ENCODE measurements at regions not wholly inside any gene's neighbourhood (a gene's known extent, or its start where the extent isn't known, plus 50 kb on each side); places are given as distances from the start of the nearest gene placed in this dataset.
A peak's percentile ranks its signal among the peaks of the same experiment; 100 is the strongest.
"Not testable (repeated sequence)": the region's sequence is repeated elsewhere in the genome, so short reads cannot be mapped to it uniquely, and the experiment has no call there.

DNA sequence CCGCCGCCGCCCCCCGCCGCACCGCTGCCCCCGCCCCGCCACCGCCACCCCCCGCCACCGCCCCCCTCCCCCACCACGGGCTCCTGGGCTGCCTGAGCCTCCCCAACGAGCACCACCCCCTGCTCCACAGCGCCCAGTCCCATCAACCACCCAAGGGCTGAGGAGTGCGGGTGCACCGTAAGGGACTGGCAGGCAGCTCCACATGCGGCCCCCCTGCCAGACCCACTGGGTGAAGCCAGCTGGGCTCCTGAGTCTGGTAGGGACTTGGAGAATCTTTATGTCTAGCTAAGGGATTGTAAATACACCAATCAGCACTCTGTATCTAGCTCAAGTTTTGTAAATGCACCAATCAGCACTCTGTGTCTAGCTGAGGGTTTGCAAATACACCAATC lies 76.7 kb downstream of the GADD45G start:
- not testable (repeated sequence) for H3K27me3 Mint-ChIP-seq, H3K9me3 Mint-ChIP-seq, H3K36me3 Mint-ChIP-seq, H3K4me1 Mint-ChIP-seq, H3K27ac Mint-ChIP-seq, H3K4me3 Mint-ChIP-seq

DNA sequence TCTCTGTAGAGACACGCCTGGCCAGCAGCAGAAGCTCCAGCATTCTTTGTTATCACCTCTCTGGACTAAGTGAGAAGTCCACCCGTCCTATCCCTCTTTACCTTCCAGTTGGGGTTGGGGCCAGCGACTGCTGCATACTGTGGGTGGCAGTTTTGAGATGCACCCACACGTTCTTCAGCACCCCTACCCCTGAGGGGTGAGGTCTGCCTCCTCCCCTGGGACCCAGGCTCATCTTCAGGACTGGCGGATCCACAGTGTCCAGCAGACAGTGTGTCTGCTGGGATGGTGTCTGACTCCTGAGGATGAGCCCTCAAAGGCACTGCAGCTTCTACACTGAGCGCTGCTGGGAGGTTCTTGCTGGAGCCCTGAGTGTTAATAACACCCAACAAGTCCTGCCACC lies 78.8 kb downstream of the GADD45G start:
- Mint-ChIP-seq H3K4me3 (no peak overlapping the region), H3K4me1 (peaks cover 5% of the 10 kb centered on the region), H3K9me3 (no peaks in the 10 kb centered on the region), H3K27ac (no peak overlapping the region), H3K36me3 (no peaks in the 10 kb centered on the region), H3K27me3 (no peaks in the 10 kb centered on the region)

DNA sequence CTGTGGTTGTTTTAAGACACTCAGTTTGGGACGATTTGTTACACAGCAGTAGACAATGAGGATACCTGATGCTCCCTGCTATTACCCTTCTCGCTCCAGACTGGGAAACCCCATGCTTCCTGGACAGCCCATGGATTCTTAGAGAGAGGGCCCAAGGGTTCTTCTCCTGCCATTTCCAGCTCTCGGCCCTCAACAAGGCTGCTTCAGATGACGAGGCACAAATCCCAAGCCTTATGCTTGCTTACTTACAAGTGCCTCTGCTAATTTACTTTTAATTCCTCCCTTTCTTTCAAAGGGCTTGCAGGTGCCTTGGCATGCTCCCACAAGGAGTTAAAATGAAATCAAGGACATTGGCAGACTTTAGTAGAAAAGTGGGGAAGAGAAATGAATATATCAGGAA lies 79.4 kb downstream of the GADD45G start:
- no peaks in the 10 kb centered on the region for H3K27me3 Mint-ChIP-seq
- no peaks in the 10 kb centered on the region for H3K36me3 Mint-ChIP-seq
- H3K4me3 Mint-ChIP-seq = no peak overlapping the region
- H3K4me1 Mint-ChIP-seq = peaks cover 5% of the 10 kb centered on the region
- H3K27ac Mint-ChIP-seq = no peak overlapping the region
- no peaks in the 10 kb centered on the region for H3K9me3 Mint-ChIP-seq

DNA sequence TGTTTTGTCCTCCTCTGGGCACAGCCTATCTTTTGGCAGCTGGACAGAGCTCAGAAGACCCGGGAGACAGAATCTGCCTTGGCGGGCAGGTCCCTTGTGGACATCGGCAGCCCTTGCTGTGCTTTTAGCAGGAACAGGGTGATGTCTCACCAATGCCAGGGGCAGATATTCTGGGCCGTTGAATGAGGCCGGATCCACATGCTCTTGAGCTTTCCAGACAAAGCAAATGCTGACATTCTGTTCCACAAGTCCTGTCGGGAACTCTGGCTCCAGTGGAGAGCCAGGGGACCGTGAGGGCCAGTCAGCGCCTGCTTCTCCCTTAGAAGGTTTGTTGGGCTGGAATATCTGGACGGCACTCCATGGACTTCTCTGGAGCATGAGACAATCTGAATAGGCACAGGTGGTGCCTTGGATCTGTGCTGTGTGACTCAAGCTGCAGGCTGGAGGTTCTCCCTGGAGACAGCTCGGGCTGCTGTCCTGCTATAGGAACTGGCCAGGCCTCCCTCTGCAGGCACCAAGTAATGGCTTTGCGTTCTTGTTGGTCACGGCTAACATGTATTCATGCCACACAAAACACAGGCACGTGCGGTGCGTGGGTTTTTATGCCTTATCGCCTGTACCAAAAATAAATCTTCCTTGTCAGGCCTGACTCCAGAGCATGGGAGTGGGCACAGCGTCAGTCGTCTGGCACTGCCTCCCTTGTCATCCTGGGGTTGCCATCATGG lies 80.3 kb downstream of the GADD45G start:
- H3K9me3 Mint-ChIP-seq = no peaks in the 10 kb centered on the region
- no peaks in the 10 kb centered on the region for H3K27me3 Mint-ChIP-seq
- H3K27ac Mint-ChIP-seq = no peak overlapping the region
- no peaks in the 10 kb centered on the region for H3K36me3 Mint-ChIP-seq
- no peak overlapping the region for H3K4me3 Mint-ChIP-seq
- H3K4me1 Mint-ChIP-seq = peaks cover 5% of the 10 kb centered on the region

DNA sequence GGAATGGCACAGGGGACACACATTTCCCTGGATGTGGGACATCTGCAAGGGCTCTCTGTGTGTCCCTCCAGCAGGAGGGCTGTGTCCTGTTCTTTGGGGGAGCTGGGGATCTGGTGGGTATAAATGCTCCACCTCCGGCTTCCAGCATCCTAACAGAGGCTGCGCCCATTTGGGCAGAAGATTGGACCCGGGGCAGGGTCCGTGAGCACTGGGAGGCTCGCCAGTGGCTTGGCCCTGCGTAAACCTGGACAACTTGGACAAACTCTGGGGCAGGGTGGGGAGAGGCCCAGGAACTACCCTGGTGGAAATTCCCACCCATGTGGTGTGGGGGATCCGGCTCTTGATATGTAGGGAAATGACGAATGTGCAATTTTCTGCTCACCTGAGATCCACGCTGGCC lies 80.9 kb downstream of the GADD45G start:
- Mint-ChIP-seq H3K4me1 (peaks cover 4% of the 10 kb centered on the region), H3K27ac (no peak overlapping the region), H3K36me3 (no peaks in the 10 kb centered on the region), H3K27me3 (no peaks in the 10 kb centered on the region), H3K4me3 (no peak overlapping the region), H3K9me3 (no peaks in the 10 kb centered on the region)

DNA sequence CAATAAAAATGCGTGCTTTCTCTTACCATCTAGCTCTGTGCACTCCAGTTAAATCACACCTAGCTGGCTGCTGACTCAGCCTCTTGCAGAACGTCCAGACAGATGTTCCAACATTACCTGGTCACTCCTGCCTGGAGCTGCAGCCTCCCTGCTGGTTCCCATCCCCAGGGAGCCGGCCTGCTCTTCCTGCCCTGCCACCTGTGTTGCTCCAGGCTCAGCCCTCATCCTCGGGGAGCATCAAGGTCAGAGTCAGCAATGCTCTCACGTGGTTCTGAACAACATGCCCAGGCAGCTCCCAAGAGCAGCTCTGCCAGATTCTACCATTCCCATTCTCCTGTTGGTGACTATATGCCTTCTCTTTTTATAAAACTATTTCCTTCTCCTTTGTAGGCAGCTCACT lies 81.3 kb downstream of the GADD45G start:
- Mint-ChIP-seq H3K27ac (peak overlapping the region; percentile 64), H3K9me3 (no peaks in the 10 kb centered on the region)

DNA sequence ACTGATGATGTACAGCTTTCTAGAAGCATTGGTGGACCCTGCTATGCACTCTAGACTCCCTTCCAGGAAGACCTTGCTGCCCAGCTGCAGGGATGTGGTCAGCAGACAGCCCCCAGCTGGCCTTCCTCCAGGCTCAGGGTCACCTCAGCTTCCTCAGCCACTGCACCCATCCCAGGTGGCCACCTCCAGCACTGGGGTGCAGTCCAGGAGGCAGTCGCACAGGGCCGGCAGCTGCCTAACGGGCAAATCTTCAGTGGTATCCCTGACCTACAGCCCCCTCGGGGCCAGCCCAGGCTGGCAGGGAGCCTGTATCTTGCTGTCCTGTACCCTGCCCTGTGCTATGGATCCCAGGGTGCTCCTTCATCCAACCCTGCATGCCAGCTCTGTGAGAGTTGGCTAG lies 81.8 kb downstream of the GADD45G start:
- Mint-ChIP-seq H3K4me1 (peaks cover 11% of the 10 kb centered on the region), H3K36me3 (no peaks in the 10 kb centered on the region), H3K27ac (no peak overlapping the region), H3K27me3 (no peaks in the 10 kb centered on the region), H3K9me3 (no peaks in the 10 kb centered on the region), H3K4me3 (no peak overlapping the region)

More for the DNA sequence above, 81.3 kb downstream of the GADD45G start:
- H3K4me1 Mint-ChIP-seq = peaks cover 8% of the 10 kb centered on the region
- H3K27me3 Mint-ChIP-seq = no peaks in the 10 kb centered on the region
- no peaks in the 10 kb centered on the region for H3K36me3 Mint-ChIP-seq
- H3K4me3 Mint-ChIP-seq = no peak overlapping the region

DNA sequence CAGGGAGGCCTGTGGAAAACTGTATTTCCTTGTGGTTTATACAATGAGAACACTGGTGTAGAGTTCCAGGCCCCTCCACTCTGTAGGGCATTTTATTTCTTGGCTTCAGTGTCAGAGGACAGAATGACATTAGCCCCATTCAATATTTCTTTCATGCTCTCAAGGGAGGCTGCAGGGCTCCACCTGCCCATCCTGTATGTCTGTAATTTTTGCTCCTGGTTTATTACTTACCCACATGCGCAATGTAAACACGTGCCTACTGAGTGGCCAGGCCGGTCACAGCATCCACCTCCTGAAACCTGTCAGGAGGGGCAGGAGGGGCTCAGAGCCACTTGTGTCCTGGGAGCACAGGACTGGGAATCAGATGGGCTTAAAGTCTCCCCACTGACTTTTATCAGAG lies 82.4 kb downstream of the GADD45G start:
- Mint-ChIP-seq H3K27me3 (no peaks in the 10 kb centered on the region), H3K27ac (no peak overlapping the region), H3K4me3 (no peak overlapping the region), H3K9me3 (no peaks in the 10 kb centered on the region), H3K4me1 (peaks cover 17% of the 10 kb centered on the region), H3K36me3 (no peaks in the 10 kb centered on the region)

DNA sequence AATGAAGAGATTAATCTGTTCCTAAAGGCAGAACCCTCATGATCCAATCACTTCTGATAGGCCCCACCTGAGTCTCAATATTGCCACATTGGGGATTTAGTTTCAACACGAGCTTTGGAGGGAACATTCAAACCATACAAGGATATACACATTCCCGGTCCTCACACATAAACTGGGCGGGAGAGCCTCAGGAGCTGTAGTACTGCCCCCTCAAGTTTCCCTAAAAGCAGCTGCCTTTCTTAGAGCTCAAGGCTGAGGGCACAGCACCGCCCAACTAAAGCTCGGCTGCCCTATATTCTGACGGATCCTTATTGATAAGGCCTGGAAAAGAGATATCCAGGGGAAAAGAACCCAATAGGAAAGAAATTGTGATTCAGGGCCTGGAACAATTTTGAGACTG lies 83.0 kb downstream of the GADD45G start:
- Mint-ChIP-seq H3K27ac (no peak overlapping the region), H3K4me1 (peaks cover 17% of the 10 kb centered on the region), H3K36me3 (no peaks in the 10 kb centered on the region), H3K27me3 (no peaks in the 10 kb centered on the region), H3K4me3 (no peak overlapping the region), H3K9me3 (no peaks in the 10 kb centered on the region)

DNA sequence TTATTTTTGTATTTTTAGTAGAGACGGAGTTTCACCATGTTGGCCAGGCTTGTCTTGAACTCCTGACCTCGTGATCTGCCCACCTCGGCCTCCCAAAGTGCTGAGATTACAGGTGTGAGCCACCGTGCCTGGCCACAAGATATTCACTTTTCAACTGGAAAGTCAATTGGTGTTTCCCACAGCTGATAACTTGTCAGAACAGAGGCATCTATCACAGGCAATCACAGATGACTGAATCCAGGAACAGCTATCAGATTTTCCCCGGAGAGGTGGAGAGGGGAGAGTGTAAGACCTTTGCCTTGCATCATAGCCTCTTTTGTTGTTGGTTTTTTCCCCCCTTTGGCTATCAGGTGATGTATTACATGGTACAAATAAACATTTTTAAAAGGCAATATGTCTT lies 84.5 kb downstream of the GADD45G start:
- not testable (repeated sequence) for H3K9me3 Mint-ChIP-seq, H3K36me3 Mint-ChIP-seq, H3K4me3 Mint-ChIP-seq, H3K27me3 Mint-ChIP-seq, H3K27ac Mint-ChIP-seq
- peaks cover 17% of the 10 kb centered on the region for H3K4me1 Mint-ChIP-seq

DNA sequence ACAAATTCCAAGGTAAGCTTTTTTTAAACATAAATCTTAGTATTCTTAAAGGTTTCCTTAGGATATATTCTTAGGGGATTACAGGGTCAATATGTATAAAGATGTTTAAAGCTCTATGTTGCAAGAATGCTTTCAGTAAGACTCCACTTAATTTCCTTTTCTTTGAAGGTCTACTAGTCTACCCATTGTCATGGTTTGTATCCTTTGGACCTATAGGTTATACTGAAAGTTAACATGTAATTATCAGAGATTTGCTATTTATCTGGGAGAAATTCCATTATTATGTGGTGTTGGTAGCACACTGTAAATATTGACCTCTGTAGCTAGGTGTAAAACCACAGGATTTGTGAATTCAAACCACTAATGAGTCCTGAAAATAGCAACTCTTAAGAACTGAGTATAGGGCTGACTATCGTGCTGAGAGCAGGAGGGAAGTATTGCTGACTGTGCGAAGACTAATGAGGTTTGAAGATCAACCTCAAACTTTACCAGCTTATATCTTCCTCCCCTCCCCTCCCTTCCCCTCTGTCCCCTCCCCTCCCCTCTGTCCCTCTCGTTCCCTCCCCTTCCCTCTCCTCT lies 85.6 kb downstream of the GADD45G start:
- Mint-ChIP-seq H3K4me1 (peaks cover 17% of the 10 kb centered on the region), H3K27ac (no peak overlapping the region), H3K4me3 (no peak overlapping the region), H3K9me3 (no peaks in the 10 kb centered on the region), H3K36me3 (no peaks in the 10 kb centered on the region), H3K27me3 (no peaks in the 10 kb centered on the region)

DNA sequence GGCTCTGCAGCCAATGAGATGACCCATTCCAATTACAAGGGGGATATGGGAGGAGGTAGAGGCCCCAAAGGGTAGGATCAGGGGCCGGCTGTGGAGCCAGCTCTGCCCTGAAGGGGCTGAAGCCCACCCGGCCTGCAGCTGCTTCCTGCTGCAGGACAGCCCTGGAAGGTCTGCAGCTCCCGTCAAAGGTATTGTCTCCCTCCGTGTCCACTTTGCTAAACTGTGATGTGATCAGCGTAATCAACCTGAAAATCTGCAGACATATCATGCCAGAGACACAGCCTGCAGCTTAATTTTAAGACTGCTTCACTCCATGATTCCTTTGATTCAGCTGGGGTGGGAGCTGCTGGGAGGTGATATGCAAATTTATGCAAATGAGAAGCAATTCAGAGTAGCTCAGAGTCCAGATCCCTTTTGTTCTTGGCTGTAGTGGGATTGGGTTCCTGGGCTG lies 90.7 kb downstream of the GADD45G start:
- Mint-ChIP-seq H3K27me3 (no peaks in the 10 kb centered on the region), H3K36me3 (no peaks in the 10 kb centered on the region), H3K4me1 (peaks cover 21% of the 10 kb centered on the region), H3K27ac (no peak overlapping the region), H3K4me3 (no peak overlapping the region), H3K9me3 (no peaks in the 10 kb centered on the region)

DNA sequence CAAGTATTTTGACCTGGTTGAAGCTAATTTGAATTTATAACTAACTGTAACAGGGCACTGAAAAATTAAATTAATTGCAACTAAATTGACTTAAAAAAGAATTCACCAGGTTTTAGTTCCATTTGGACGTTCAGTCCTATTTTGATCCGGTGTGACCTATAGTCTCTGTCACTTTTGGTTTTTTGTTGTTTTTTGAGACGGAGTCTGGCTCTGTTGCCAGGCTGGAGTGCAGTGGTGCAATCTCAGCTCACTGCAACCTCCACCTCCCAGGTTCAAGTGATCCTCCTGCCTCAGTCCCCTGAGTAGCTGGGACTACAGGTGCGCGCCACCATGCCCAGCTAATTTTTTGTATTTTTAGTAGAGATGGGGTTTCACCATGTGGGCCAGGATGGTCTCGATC lies 91.2 kb downstream of the GADD45G start:
- not testable (repeated sequence) for H3K4me3 Mint-ChIP-seq, H3K27me3 Mint-ChIP-seq, H3K27ac Mint-ChIP-seq, H3K36me3 Mint-ChIP-seq, H3K9me3 Mint-ChIP-seq
- H3K4me1 Mint-ChIP-seq = peaks cover 19% of the 10 kb centered on the region

DNA sequence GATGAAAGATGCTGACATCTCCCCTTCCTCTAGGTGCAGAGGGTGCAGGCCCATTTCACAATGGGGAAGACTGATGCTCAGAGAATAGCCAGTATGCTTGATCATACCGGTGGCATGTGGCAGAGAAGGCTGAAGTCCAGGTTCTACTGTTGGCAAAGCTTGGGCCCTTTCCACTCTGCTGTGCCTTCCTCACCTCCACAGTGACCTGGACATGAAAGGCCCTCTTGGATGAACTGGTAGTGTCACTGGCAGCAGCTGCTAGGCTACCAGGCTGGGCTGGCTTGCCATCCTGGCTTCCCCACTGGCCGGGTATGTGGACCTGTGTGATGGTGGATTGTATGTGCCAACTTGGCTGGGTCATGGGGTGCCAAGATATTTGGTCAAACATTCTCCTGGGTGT lies 92.0 kb downstream of the GADD45G start:
- no peak overlapping the region for H3K27ac Mint-ChIP-seq

DNA sequence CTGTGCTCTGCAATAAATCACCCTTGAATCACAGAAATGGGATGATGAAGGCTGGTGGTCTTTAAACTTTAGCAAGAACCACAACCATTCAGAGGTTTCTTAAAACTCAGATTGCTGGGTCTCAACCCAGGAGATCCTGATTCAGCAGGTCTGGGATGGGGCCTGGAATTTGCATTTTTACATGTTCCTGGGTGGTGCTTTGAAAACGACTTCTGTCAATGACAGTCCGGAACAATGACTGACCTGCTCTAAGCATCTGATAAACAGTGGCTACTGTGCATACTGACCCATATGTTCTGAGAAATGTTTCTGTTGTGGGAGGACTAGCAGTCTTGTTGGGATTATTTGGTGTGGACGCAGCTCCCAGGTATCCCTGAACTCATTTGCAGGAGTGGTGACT lies 92.7 kb downstream of the GADD45G start:
- H3K9me3 Mint-ChIP-seq = no peaks in the 10 kb centered on the region
- H3K27me3 Mint-ChIP-seq = no peaks in the 10 kb centered on the region
- H3K36me3 Mint-ChIP-seq = no peaks in the 10 kb centered on the region
- H3K4me3 Mint-ChIP-seq = no peak overlapping the region
- peaks cover 24% of the 10 kb centered on the region for H3K4me1 Mint-ChIP-seq
- no peak overlapping the region for H3K27ac Mint-ChIP-seq

More for the DNA sequence above, 92.0 kb downstream of the GADD45G start:
- Mint-ChIP-seq H3K27me3 (no peaks in the 10 kb centered on the region), H3K4me3 (no peak overlapping the region), H3K36me3 (no peaks in the 10 kb centered on the region), H3K4me1 (peaks cover 21% of the 10 kb centered on the region), H3K9me3 (no peaks in the 10 kb centered on the region)

DNA sequence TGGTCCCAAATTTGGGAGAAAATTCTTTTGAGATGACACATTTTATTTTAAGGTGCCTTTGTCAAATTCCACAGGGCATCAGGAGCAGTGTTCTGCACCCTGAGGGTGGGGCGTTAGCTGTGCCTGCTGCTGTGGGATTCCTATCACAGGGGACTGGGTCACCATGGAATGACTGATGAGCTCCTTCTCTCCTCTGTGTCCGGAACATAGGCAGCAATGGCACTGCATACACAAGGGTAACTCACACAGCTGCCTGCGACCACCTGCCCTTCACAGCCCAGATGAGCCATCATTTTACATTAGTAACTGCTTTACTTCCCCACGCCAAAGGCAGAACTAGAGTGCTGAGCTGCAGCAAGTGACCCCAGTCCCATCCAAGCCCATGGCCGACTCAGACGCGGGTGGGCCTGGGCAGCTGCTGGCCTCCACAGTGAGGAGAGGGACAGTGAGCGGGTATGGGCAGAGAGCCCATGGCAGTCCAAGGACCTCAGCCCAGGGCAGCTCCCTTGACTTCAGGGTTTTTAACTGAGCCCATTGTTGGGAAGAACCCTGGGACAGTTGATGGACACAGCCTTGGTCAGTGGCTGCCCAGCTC lies 93.7 kb downstream of the GADD45G start:
- Mint-ChIP-seq H3K9me3 (no peaks in the 10 kb centered on the region), H3K4me1 (peaks cover 28% of the 10 kb centered on the region), H3K4me3 (no peak overlapping the region), H3K27ac (no peak overlapping the region), H3K36me3 (no peaks in the 10 kb centered on the region), H3K27me3 (no peaks in the 10 kb centered on the region)

Measured in activated naive CD4-positive, alpha-beta T cell treated with anti-CD3 and anti-CD28 coated beads, Interleukin-2, amount 50 U/mL, for 24 hours (primary cell).